HG02981 (cell line): ENCODE measurements at regions not wholly inside any gene's neighbourhood (a gene's known extent, or its start where the extent isn't known, plus 50 kb on each side); places are given as distances from the start of the nearest gene placed in this dataset.
"Not testable (repeated sequence)": the region's sequence is repeated elsewhere in the genome, so short reads cannot be mapped to it uniquely, and the experiment has no call there.

Source experiments
- ATAC-seq: cut with Tn5 transposase; IDR thresholded peaks from one replicate; pipeline ENCODE4 v1.9.1; 2021; ENCODE audit warnings: mild to moderate bottlenecking, moderate library complexity; ENCODE audit not compliant: unreplicated experiment

GRCh38 chr2:67567886-67568285 lies 170.8 kb downstream of the ETAA1 start:
- no peak for ATAC-seq

- no peak for ATAC-seq
These were observed 173.5 kb downstream of the ETAA1 start for GRCh38 chr2:67570611-67571010.

- no peak for ATAC-seq
These were observed 174.9 kb downstream of the ETAA1 start for GRCh38 chr2:67571785-67572718.

GRCh38 chr2:67572721-67573435 lies 175.7 kb downstream of the ETAA1 start:
- no peak for ATAC-seq

GRCh38 chr2:67574230-67574629 lies 177.1 kb downstream of the ETAA1 start:
- no peak for ATAC-seq

GRCh38 chr2:67576226-67576625 lies 179.1 kb downstream of the ETAA1 start:
- ATAC-seq: no peak

- ATAC-seq: no peak
These were observed 179.9 kb downstream of the ETAA1 start for GRCh38 chr2:67576991-67577390.

GRCh38 chr2:67579216-67579615 lies 182.1 kb downstream of the ETAA1 start:
- ATAC-seq: no peak

- ATAC-seq: no peak
These were observed 182.7 kb downstream of the ETAA1 start for GRCh38 chr2:67579806-67580205.

GRCh38 chr2:67581751-67582150 lies 184.6 kb downstream of the ETAA1 start:
- ATAC-seq: no peak

GRCh38 chr2:67583185-67583584 lies 186.1 kb downstream of the ETAA1 start:
- ATAC-seq: no peak

- no peak for ATAC-seq
These were observed 188.3 kb downstream of the ETAA1 start for GRCh38 chr2:67585400-67585799.

- ATAC-seq: not testable (repeated sequence)
These were observed 192.0 kb downstream of the ETAA1 start for GRCh38 chr2:67589121-67589520.

GRCh38 chr2:67594522-67594921 lies 197.4 kb downstream of the ETAA1 start:
- ATAC-seq: not testable (repeated sequence)

GRCh38 chr2:67596871-67597270 lies 199.7 kb downstream of the ETAA1 start:
- ATAC-seq: no peak

GRCh38 chr2:67599561-67599960 lies 202.4 kb downstream of the ETAA1 start:
- no peak for ATAC-seq

GRCh38 chr2:67600222-67600871 lies 203.2 kb downstream of the ETAA1 start:
- no peak for ATAC-seq

- ATAC-seq: no peak
These were observed 203.8 kb downstream of the ETAA1 start for GRCh38 chr2:67600946-67601345.

GRCh38 chr2:67604360-67604759 lies 207.2 kb downstream of the ETAA1 start:
- ATAC-seq: no peak

GRCh38 chr2:67612576-67613042 lies 215.5 kb downstream of the ETAA1 start:
- no peak for ATAC-seq

- no peak for ATAC-seq
These were observed 216.1 kb downstream of the ETAA1 start for GRCh38 chr2:67613227-67613626.
